H1 (cell line): ENCODE measurements at regions not wholly inside any gene's neighbourhood (a gene's known extent, or its start where the extent isn't known, plus 50 kb on each side); places are given as distances from the start of the nearest gene placed in this dataset.

Source experiments
- CTCF ChIA-PET: fragments of 300-600 bp; sonication (Branson Sonifier 250); formaldehyde crosslinking; loops from one replicate; lab custom pipeline; 2021; ENCODE audit not compliant: partially characterized antibody; lab: Charles Lee
- POLR2A ChIA-PET: fragments of 300-600 bp; sonication (Branson Sonifier 250); formaldehyde crosslinking; loops from one replicate; lab custom pipeline; 2021; ENCODE audit warnings: inconsistent platforms; ENCODE audit not compliant: partially characterized antibody; lab: Charles Lee
- DNase-seq, 2 experiments: peaks; one replicate each; pipeline versions ENCODE4 v3.0.0 to v3.0.0-alpha.2; 2010 to 2022; ENCODE audit warnings: low spot score in 2 of 2, low read depth in 1 of 2, mixed read lengths in 1 of 2
- FAIRE-seq: peaks from 2 replicates; lab custom pipeline; 2011; peaks lifted over from hg19 to GRCh38; lab: Jason Lieb, UNC
- H2AFZ ChIP-seq: 2 replicates; pipeline ENCODE4 v1.8.1; 2012; ENCODE audit warnings: low read length, inconsistent platforms
- H2AK5ac ChIP-seq: 2 replicates; pipeline ENCODE4 v1.6.1; 2013; ENCODE audit warnings: low read depth, low read length
- H2BK120ac ChIP-seq: replicated peaks from 2 replicates; pipeline ENCODE3; 2013; ENCODE audit warnings: low read depth, low read length, inconsistent platforms
- H2BK12ac ChIP-seq: 2 replicates; pipeline ENCODE4 v1.6.1; 2013; ENCODE audit warnings: low read depth, low read length
- H2BK15ac ChIP-seq: 2 replicates; pipeline ENCODE4 v1.6.1; 2013; ENCODE audit warnings: low read length
- H2BK20ac ChIP-seq: 2 replicates; pipeline ENCODE4 v1.6.1; 2013; ENCODE audit warnings: low read length
- H2BK5ac ChIP-seq: 2 replicates; pipeline ENCODE4 v1.6.1; 2013; ENCODE audit warnings: low read depth, low read length
- H3K14ac ChIP-seq: 2 replicates; pipeline ENCODE4 v1.6.1; 2013; ENCODE audit warnings: inconsistent platforms; ENCODE audit not compliant: insufficient read length
- H3K18ac ChIP-seq: 2 replicates; pipeline ENCODE4 v1.6.1; 2013; ENCODE audit warnings: low read length; ENCODE audit errors: extremely low read depth
- H3K23ac ChIP-seq: 2 replicates; pipeline ENCODE4 v1.6.1; 2013; ENCODE audit warnings: inconsistent platforms; ENCODE audit not compliant: insufficient read length
- H3K23me2 ChIP-seq: 2 replicates; pipeline ENCODE4 v1.6.1; 2013; ENCODE audit warnings: low read depth, low read length
- H3K27ac ChIP-seq: 2 replicates; pipeline ENCODE4 v1.6.1; 2011; ENCODE audit warnings: low read depth, low read length, inconsistent platforms
- H3K27me3 ChIP-seq, 4 experiments: replicated peaks in 1 of 4; 1 replicate in 1 of 4; 2 replicates in 3 of 4; pipeline versions ENCODE4 v1.6.1 to v1.8.1; 2011 to 2013; ENCODE audit warnings: low read length in 3 of 4, mild to moderate bottlenecking in 3 of 4, inconsistent platforms in 2 of 4, mixed read lengths in 2 of 4, moderate library complexity in 1 of 4; ENCODE audit not compliant: control insufficient read depth in 3 of 4, insufficient read depth in 3 of 4; ENCODE audit errors: extremely low read depth in 1 of 4
- H3K36me3 ChIP-seq, 4 experiments: 2 replicates each; pipeline versions ENCODE4 v1.6.1 to v1.8.1; 2011 to 2013; ENCODE audit warnings: mild to moderate bottlenecking in 4 of 4, low read length in 3 of 4, moderate library complexity in 2 of 4, control low read depth in 1 of 4, inconsistent platforms in 1 of 4; ENCODE audit not compliant: insufficient read depth in 4 of 4, control insufficient read depth in 2 of 4
- H3K4ac ChIP-seq: replicated peaks from 2 replicates; pipeline ENCODE3; 2013; ENCODE audit warnings: low read length, low read depth, mixed read lengths, inconsistent platforms; ENCODE audit not compliant: insufficient read length
- H3K4me1 ChIP-seq, 4 experiments: replicated peaks in 1 of 4; 1 replicate in 1 of 4; 2 replicates in 3 of 4; pipeline versions ENCODE4 v1.6.1 to v1.8.1; 2011 to 2013; ENCODE audit warnings: low read length in 3 of 4, inconsistent platforms in 2 of 4, mixed read lengths in 1 of 4; ENCODE audit not compliant: insufficient read depth in 4 of 4, control insufficient read depth in 3 of 4
- H3K4me2 ChIP-seq, 2 experiments: 2 replicates each; pipeline versions ENCODE4 v1.6.1 to v1.8.1; 2011 to 2013; ENCODE audit warnings: low read depth in 2 of 2, low read length in 2 of 2, control low read depth in 1 of 2, inconsistent platforms in 1 of 2, mild to moderate bottlenecking in 1 of 2; ENCODE audit not compliant: insufficient read depth in 1 of 2
- H3K4me3 ChIP-seq, 4 experiments: fragments of 200-600, 300-600 bp in 1 of 4; sonication (generic), shearing (Covaris generic), sonication (Bioruptor Twin) in 1 of 4; 2 replicates each; pipeline versions ENCODE4 v1.5.1 to v1.8.1; 2011 to 2016; ENCODE audit warnings: low read length in 4 of 4, low read depth in 3 of 4, control low read depth in 2 of 4, inconsistent platforms in 2 of 4, mild to moderate bottlenecking in 2 of 4, mixed read lengths in 1 of 4, moderate library complexity in 1 of 4; ENCODE audit not compliant: insufficient read depth in 2 of 4; ENCODE audit errors: extremely low read depth in 1 of 4
- H3K56ac ChIP-seq: replicated peaks from 2 replicates; pipeline ENCODE3; 2013; ENCODE audit warnings: low read depth, mild to moderate bottlenecking, mixed read lengths, low read length, inconsistent platforms; ENCODE audit not compliant: insufficient read length
- H3K79me1 ChIP-seq: 2 replicates; pipeline ENCODE4 v1.6.1; 2013; ENCODE audit warnings: low read depth, low read length, control low read depth
- H3K79me2 ChIP-seq, 2 experiments: 2 replicates each; pipeline versions ENCODE4 v1.6.1 to v1.8.1; 2012 to 2013; ENCODE audit warnings: low read length in 2 of 2, mild to moderate bottlenecking in 2 of 2, inconsistent platforms in 1 of 2; ENCODE audit not compliant: insufficient read depth in 2 of 2, control insufficient read depth in 1 of 2
- H3K9ac ChIP-seq, 4 experiments: replicated peaks in 1 of 4; 1 replicate in 1 of 4; 2 replicates in 3 of 4; pipeline versions ENCODE4 v1.6.1 to v1.8.1; 2011 to 2013; ENCODE audit warnings: low read depth in 3 of 4, low read length in 3 of 4, control low read depth in 2 of 4, mild to moderate bottlenecking in 2 of 4, moderate library complexity in 2 of 4, inconsistent platforms in 1 of 4; ENCODE audit errors: extremely low read depth in 1 of 4
- H3K9me3 ChIP-seq, 2 experiments: 2 replicates each; pipeline versions ENCODE4 v1.6.1 to v1.8.1; 2012 to 2013; ENCODE audit warnings: mild to moderate bottlenecking in 2 of 2, moderate library complexity in 2 of 2, control low read depth in 1 of 2, inconsistent platforms in 1 of 2, low read depth in 1 of 2, low read length in 1 of 2, mixed read lengths in 1 of 2; ENCODE audit not compliant: insufficient read depth in 2 of 2
- H4K20me1 ChIP-seq, 2 experiments: replicated peaks in 1 of 2; 2 replicates each; pipeline versions ENCODE3 to v1.8.1; 2011 to 2013; ENCODE audit warnings: inconsistent platforms in 2 of 2, low read length in 2 of 2, mild to moderate bottlenecking in 1 of 2; ENCODE audit not compliant: insufficient read depth in 2 of 2, control insufficient read depth in 1 of 2
- H4K5ac ChIP-seq: 2 replicates; pipeline ENCODE4 v1.6.1; 2013; ENCODE audit warnings: low read length, low read depth, mixed read lengths, inconsistent platforms; ENCODE audit not compliant: insufficient read length
- H4K8ac ChIP-seq: 2 replicates; pipeline ENCODE4 v1.8.0; 2013; ENCODE audit warnings: mild to moderate bottlenecking, moderate library complexity, low read length, inconsistent platforms; ENCODE audit not compliant: insufficient read depth; ENCODE audit errors: extremely low read depth
- H4K91ac ChIP-seq: replicated peaks from 2 replicates; pipeline ENCODE3; 2013; ENCODE audit warnings: low read length, mixed read lengths, inconsistent platforms; ENCODE audit not compliant: insufficient read length
- BCL11A ChIP-seq, 2 experiments: IDR thresholded peaks; one replicate each; pipeline ENCODE4 v1.6.1; 2011; ENCODE audit warnings: low read depth in 2 of 2, low read length in 2 of 2, mild to moderate bottlenecking in 2 of 2
- BRCA1 ChIP-seq: IDR thresholded peaks from 2 replicates; pipeline ENCODE4 v1.6.1; 2012; ENCODE audit warnings: low read depth, low read length, improper control_type of control experiment
- CBX5 ChIP-seq: fragments of 300-800, 300-1000 bp; sonication (generic); IDR thresholded peaks from 2 replicates; pipeline ENCODE4 v1.7.1; 2016; ENCODE audit warnings: antibody characterized with exemption, low read length, low read depth
- CBX8 ChIP-seq: fragments of 300-800, 300-1000 bp; sonication (generic); IDR thresholded peaks from 2 replicates; pipeline ENCODE4 v1.7.1; 2016; ENCODE audit warnings: low read depth, low read length, borderline replicate concordance
- EP300 ChIP-seq, 2 experiments: IDR thresholded peaks; 1 replicate in 1 of 2; 2 replicates in 1 of 2; pipeline ENCODE4 v1.6.1; 2011 to 2012; ENCODE audit warnings: low read depth in 2 of 2, low read length in 2 of 2, mild to moderate bottlenecking in 2 of 2, borderline replicate concordance in 1 of 2, inconsistent platforms in 1 of 2, moderate library complexity in 1 of 2
- EZH2 ChIP-seq: fragments of 200-600 bp; sonication (generic); IDR thresholded peaks from 2 replicates; pipeline ENCODE4 v1.7.1; 2012; ENCODE audit warnings: low read depth, mild to moderate bottlenecking, moderate library complexity, low read length, inconsistent platforms; ENCODE audit not compliant: severe bottlenecking
- JUND ChIP-seq: IDR thresholded peaks from 2 replicates; pipeline ENCODE4 v1.6.1; 2011; ENCODE audit warnings: mild to moderate bottlenecking, improper control_type of control experiment, low read length
- KDM5A ChIP-seq: fragments of 200-600 bp; IDR thresholded peaks from 2 replicates; pipeline ENCODE4 v1.7.1; 2012; ENCODE audit warnings: mild to moderate bottlenecking, low read length, inconsistent platforms, mixed read lengths
- NRF1 ChIP-seq: IDR thresholded peaks from 2 replicates; pipeline ENCODE4 v1.6.1; 2011; ENCODE audit warnings: mild to moderate bottlenecking, low read depth, low read length, improper control_type of control experiment
- RFX5 ChIP-seq: IDR thresholded peaks from 2 replicates; pipeline ENCODE4 v1.6.1; 2011; ENCODE audit warnings: low read depth, low read length, improper control_type of control experiment, borderline replicate concordance
- ZNF274 ChIP-seq: IDR thresholded peaks from 2 replicates; pipeline ENCODE4 v1.7.0; 2012; ENCODE audit warnings: low read length, borderline replicate concordance; ENCODE audit errors: extremely low read depth
- WGBS, 2 experiments: shearing (Covaris generic) in 1 of 2; methylation state at CpG; one replicate each; pipeline versions ENCODE4 v1.1.6 to v1.1.7; 2013 to 2015; ENCODE audit warnings: low lambda C conversion rate in 2 of 2, mixed read lengths in 2 of 2, inconsistent platforms in 1 of 2, low coverage in 1 of 2, missing lambda C conversion rate in 1 of 2; ENCODE audit not compliant: insufficient replicate concordance in 2 of 2, insufficient coverage in 1 of 2, insufficient read length in 1 of 2; ENCODE audit errors: extremely low coverage in 1 of 2, missing lambda C conversion rate in 1 of 2; 5-methylcytosine and 5-hydroxymethylcytosine counted together

DNA sequence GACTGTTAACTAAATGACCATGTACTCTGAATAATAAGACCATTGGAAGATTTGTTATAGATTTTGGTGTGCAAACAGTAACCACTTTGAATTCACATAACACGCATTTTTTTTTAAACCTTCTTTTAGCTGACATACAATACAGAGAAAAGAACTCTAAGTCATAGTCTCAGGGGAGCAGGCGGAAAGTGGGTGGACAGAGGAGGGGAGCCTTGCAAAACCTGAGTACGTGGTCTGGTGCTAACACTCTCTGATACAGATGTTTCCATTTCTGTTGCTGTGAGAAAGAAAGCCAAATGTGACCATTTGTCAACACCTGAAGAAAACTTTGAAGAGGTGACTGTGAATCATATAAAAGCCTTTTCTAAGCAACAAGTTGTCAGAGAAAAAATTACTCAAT is 151.8 kb upstream of the GCFC2 start:
- no peak overlapping the region for H2BK20ac ChIP-seq
- no peaks in the 10 kb centered on the region for H3K79me2 ChIP-seq
- no peak overlapping the region for H3K14ac ChIP-seq
- H2BK120ac ChIP-seq: no peak overlapping the region
- 76% methylated on average over 3 of the region's 3 CpGs; no CpG with 5 or more reads in 1 of the 2 experiments for WGBS, 2 experiments
- H2BK15ac ChIP-seq: no peak overlapping the region
- H3K79me1 ChIP-seq: no peaks in the 10 kb centered on the region
- H3K56ac ChIP-seq: no peak overlapping the region
- H2AFZ ChIP-seq: no peak overlapping the region
- no peak overlapping the region for H3K4me3 ChIP-seq
- no peak overlapping the region for H3K18ac ChIP-seq
- no peak overlapping the region for H4K5ac ChIP-seq
- H3K4ac ChIP-seq: no peak overlapping the region
- CTCF ChIA-PET: no interaction called here
- H3K23me2 ChIP-seq: no peaks in the 10 kb centered on the region
- POLR2A ChIA-PET: no interaction called here
- H3K4me1 ChIP-seq: no peaks in the 10 kb centered on the region
- H3K27me3 ChIP-seq: peaks cover 0 to 3% (median 2%) of the 10 kb centered on the region in 4 experiments; a peak in 1 of 7 replicates
- no peaks in the 10 kb centered on the region for H3K9me3 ChIP-seq
- no peaks in the 10 kb centered on the region for H4K20me1 ChIP-seq
- no peak overlapping the region for H2AK5ac ChIP-seq
- H4K91ac ChIP-seq: no peak overlapping the region
- H2BK5ac ChIP-seq: no peak overlapping the region
- H3K9ac ChIP-seq: no peak overlapping the region
- no peak overlapping the region for H4K8ac ChIP-seq
- H3K36me3 ChIP-seq: no peaks in the 10 kb centered on the region
- H3K4me2 ChIP-seq: no peak overlapping the region
- FAIRE-seq (no peak), DNase-seq (no peak)
- H3K27ac ChIP-seq: no peak overlapping the region
- no peak overlapping the region for H3K23ac ChIP-seq
- H2BK12ac ChIP-seq: no peak overlapping the region
- no peak for TF ChIP-seq JUND
- TF ChIP-seq BRCA1: no peak
- no peak for TF ChIP-seq EP300 (IDR thresholded peaks at IDR 0.05; ENCODE audit: borderline replicate concordance in 1 of 2, low read depth in 2 of 2, low read length in 2 of 2)
- no peak for TF ChIP-seq BCL11A (IDR thresholded peaks at IDR 0.05; ENCODE audit: low read depth in 2 of 2, low read length in 2 of 2)
- no peak for TF ChIP-seq CBX8
- TF ChIP-seq NRF1: no peak
- no peak for TF ChIP-seq EZH2
- TF ChIP-seq ZNF274: no peak
- no peak for TF ChIP-seq RFX5
- no peak for TF ChIP-seq CBX5
- no peak for TF ChIP-seq KDM5A
